Right lung (tissue), 2 donors: ENCODE measurements at regions not wholly inside any gene's neighbourhood (a gene's known extent, or its start where the extent isn't known, plus 50 kb on each side); places are given as distances from the start of the nearest gene placed in this dataset.
A peak's percentile ranks its signal among the peaks of the same experiment; 100 is the strongest.

Experiments
- DNase-seq, 2 donors: peaks; one replicate each; pipeline ENCODE4 v3.0.0-alpha.2; 2013

DNA sequence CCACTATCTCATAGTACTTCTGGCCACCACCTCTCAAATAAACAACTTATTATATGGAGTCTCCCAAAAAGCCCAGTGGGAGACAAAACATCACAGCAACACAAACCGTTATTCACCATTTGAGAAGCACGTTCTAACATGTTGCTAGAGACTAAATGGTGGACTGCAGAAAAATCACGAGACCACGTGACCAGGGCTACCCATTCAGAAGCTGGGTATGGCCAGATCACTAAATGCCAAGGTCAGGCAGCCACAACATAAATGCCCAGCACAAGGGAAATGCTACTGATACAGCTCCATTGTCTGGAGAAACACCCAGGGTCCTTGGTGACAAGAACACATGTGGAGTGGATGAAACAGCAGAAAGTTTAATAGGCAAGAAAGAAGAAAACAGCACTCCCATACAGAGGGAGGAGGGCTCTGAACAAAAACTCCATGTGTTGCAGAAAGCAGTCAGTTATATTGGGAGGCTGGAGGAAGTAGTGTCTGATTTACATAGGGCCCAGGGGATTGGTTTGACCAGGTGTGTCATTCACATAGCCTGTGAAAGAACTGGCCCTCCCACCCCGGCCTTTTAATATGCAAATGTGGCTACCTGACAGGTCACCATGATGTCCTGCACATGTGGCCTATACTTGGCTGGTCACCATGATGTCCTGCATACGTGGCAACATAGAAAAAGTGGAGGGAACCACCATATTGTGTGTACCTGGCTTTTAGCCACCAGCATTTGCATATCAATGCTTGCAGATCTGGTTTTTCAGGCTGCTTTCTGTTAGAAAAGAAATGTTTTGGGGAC lies 97.2 kb downstream of the TRIM36 start:
- peak; percentile 16 to 19 for DNase-seq

DNA sequence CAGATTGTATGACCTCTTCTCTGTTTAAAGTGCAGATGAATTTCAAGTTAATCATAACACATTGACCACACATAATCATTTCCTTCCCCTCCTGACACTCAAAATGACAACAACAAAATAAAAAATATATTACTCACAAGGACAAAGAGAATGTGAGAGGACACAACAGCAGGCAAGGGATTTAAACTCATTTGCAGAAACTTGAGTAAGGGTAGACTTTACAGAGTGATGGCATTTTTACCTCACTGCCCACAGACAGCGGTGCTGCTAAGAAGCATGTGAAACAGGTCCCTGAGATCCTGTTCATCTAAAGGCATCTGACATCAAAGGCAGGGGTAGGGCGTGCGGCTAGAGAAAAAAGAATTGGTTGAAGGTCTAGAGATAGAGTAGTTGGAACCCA lies 99.0 kb downstream of the TRIM36 start:
- DNase-seq = no peak

DNA sequence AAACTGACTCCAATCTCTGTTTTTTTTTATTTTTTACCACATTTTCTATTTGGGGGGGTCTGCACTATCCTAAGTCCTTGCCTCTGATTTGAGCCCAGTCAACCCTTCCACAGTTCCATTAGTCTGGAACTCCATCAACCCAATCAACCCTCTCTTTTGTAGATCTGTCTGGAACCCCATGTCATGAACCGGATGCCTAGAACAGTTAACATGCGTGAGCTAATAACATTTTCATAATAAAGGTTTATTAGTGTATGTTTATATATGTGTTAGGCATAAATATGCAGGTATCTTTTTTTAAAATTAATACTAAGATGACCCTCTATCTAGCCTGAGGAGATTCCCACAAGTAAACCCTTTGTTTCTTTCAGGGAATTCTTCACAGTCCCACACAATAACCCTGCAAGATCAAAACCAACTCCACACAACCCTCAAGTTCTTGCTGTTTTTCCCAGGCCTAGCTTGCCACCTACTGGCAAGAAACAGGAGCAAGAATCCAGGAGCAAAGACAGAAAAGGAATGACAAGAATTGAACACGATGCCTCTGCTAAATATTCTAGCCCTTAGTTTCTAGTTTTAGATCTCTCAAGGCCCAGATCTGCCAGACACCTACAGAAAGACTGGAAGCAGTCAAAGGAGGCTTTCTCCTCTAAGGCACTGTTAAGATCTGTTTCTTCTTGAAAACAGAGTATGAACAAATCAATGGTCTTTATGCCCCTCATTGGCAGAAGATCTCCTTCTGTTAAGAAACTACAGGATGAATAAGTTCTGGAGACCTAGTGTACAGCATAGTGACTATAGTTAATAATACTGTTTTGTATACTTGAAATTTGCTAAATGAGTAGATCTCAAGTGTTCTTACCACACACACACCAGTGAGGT lies 100.4 kb downstream of the TRIM36 start:
- DNase-seq = peak; percentile 23 to 38

DNA sequence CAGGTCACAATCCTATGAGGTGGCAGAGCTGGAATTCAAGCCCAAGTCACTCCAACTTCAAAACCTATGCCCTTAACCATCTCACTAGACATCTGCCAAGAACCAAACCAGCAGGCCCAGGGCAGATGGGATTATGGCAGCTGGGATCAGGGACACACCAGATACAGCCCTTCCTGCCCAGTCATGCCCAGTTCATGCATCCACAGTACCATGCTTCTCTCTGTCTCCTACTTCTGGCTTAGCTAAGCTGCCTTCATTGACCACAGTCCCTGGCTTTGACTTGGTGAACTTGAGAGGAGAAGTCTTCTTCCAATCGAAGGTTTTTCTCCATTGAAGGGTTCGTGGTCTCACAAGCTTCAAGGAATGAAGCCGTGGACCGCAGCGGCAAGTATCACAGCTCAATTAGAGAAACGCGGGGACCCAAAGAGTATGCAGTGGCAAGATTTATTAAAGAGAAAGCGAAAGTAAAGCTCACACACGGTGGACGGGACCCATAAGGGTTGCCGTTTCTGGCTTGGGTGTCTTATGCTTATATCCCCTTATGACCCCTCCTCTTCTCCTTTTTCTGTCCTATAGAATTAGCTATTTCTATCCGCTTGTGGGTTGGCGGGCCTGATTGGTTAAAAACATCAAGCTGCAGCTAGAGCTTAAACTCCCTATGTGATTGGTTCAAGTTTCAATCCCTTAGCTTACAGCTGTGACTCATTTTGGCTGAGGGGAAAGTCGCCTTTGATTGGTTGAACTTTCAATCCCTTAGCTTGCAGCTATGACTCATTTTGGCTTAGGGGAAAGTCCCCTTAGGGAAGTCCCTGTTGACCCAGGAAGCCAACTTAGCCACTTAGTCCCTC lies 101.2 kb downstream of the TRIM36 start:
- DNase-seq = no peak

DNA sequence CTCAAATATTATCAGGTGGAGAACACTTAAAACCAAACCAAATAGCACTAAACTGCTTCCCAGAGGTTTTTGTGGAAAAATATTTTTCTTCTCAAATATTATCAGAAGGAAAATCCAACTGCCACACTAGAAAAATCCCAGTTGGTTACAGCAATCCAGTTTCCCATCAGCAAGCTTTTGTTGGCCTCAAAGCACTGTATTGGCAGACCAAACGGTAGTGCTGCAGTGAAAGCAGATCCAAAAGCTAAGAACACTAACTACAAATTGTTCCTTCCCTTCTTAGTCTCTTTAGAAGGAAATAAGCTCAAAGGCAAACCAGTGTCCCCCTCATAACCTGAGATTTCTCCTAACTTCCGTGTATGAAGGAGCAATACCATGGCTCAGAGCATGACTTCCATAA lies 105.3 kb downstream of the TRIM36 start:
- DNase-seq = no peak

DNA sequence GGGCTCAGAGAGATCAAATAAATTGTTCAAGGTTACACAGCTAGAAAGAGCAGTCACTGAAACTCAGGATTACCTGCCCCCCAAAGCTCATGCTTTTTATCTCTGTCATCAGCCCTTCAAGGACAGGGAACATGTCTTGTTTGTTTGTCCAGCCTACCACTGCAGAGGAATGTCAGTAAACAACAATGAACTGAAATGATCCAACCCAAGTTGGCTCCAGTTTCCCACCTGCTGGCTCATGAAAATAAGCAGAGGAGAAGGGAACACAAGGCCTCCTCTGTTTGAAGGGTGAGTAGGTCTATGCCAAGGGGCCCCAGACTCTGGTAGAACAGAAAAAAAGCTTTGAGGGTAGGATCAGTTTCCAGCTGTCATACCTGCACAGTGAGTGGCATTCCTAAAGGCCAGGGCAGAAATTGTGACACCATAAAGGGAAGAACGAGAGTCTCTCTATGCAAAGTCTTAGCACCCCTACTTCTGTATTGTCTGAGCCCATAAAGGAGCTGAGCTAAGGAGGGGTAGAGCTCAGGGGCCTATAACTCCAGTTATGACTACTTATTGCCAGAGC lies 115.2 kb downstream of the TRIM36 start:
- DNase-seq = no peak

DNA sequence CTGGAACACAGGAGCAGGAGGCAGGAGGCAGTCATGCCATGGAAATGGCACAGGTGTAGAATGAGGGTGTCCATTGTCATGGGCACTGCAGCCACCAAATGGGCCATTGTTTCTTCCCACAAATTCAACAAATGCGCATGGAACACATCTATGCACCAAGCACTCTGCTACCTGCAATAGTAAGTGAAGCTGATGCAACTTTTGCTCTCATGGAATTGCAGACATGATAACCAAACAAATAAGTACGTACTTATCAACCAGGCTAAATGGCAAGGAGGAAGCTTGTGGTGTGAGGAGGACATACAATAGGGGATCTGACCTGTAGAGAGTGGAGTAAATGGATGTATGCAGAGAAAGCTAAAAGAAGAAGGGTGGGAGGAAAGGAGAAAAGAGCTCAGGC lies 116.8 kb downstream of the TRIM36 start:
- no peak for DNase-seq

DNA sequence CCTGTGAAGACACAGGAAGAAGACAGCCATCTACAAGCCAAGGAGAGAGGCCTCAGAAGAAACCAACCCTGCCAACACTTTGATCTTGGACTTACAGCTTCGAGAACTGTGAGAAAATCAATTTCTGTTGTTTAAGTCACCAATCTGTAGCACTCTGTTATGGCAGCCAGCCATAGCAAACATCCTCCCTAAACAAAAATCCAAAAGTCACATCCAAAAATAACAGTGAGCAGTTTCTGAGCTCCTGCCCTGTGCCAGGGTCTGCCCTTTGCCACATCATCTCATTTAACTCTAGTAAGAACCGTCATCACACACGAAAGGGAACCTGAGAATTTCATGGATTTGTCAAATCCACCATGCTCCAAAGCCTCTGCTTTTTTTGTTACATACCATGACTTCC lies 118.8 kb downstream of the TRIM36 start:
- no peak for DNase-seq

DNA sequence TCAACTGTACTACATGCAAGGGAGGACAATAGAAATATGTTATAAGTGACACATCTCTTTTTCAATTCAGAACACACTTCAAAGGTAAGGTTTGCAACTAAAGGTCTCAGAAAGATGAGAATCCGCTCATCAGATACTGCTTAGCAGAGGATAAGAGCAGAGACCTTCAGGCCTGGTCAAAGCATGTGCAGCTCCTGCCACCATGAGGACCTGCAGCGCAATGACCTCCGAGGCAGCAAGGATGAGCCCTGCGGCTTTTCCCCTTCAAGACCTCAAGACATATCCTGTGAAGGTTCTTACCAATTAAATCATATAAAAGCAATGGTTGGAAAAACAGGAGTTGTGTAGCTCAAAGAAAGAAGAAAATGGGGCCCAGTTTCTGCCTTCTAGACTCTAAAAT lies 135.8 kb downstream of the TRIM36 start:
- peak in 1 of 2 donors; percentile 16 for DNase-seq

DNA sequence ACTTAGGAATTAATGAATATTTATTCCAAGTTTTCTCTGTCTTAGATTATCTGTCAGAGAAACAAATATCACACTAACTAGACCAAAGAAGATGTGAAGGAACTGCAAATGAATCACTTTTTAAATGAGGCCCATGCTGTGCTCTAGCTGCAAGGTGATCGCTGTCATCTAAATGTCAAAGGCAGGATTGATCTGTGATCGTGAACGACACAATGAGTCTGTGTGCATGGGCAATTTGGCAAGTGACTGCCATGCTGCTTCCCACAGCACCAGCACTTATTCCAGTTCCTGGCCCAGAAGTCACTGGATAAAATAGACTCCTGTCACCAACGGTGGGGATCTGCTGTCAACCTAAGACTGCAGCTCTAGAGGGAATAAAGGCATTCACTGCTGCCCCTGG lies 141.2 kb downstream of the TRIM36 start:
- DNase-seq = no peak

DNA sequence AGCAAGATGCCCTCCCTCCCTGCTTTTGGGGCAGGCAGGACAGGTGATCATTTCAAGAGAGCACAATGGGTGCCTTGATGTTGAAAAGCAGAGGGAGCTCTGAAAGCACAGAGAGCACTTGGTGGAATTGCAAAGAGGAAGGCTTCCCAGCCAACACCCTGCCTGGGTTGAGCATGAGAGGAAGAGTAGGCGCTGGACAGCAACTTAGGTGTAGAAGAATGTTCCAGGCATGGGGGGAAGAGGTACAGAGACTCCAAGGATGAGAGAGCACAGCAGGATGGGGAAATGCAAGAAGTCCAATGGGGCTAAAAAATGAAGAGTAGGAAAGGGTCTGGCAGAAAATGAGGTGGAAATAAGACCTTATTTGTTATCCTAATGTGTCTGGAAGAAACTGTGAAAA lies 144.8 kb downstream of the TRIM36 start:
- DNase-seq = no peak

DNA sequence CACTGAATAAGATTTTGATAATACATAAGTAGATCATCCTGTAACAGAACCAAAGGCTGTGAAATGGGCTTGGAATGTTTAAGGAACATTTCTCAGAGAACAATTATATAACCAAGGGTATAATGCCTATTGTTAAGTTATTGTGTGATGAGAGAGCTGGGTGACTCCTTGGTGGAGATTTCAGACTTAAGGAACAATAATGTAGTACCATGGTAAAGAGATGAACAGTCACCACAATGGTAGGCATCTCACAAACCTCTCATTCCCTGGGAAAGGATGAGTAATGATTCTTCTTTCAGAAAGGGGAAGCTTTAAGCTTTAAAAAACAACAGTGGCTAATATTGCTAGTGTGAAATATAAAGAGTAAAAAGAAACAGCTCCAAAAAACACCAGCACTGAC lies 147.4 kb downstream of the TRIM36 start:
- no peak for DNase-seq

DNA sequence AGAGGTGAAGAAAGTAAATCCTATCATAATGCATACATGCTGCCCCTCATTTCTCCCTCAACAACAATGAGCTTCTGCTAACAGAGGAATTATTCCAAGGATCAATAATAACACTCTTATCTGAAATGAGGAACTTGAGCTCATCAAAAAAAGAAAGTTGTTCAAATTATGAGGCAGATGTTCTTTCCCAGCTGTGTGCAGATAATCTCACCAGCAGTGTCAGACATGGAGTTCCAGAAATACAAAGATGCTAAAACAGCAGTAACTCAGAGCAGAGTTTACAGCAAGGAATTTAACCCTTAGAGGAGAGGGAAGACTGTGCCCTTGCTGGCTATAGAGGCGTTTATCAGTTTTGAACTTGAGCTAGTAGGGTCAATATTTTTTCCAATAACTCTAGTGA lies 153.1 kb downstream of the TRIM36 start:
- DNase-seq = peak; percentile 10

DNA sequence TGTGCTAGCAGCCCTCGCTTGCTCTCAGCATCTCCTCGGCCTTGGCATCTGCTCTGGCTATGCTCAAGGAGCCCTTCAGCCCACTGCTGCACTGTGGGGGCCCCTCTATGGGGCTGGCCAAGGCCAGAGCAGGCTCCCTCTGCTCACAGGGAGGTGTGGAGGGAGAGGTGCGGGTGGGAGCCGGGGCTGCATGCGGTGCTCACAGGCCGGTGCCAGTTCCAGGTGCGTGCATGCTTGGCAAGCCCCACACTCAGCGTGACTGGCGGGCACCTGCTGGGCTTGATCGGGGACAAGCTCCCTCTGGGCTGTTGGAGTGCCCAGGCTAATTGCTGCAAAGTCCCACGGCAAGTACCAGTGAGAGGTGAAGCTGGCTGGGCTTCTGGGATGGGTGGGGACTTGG lies 170.5 kb downstream of the TRIM36 start:
- DNase-seq = no peak

DNA sequence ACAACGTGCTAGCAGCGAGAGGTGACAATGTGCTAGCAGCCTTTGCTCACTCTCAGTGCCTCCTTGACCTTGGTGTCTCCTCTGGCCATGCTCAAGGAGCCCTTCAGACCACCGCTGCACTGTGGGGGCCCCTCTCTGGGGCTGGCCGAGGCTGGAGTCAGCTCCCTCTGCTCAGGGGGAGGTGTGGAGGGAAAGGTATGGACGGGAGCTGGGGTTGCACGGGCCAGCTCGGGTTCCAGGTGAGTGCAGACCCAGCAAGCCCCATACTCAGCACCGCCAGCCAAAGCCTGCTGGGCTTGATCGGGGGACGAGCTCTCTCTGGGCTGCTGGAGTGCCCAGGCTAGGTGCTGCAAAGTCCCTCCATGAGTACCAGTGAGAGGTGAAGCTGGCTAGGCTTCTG lies 180.2 kb downstream of the TRIM36 start:
- DNase-seq = no peak

DNA sequence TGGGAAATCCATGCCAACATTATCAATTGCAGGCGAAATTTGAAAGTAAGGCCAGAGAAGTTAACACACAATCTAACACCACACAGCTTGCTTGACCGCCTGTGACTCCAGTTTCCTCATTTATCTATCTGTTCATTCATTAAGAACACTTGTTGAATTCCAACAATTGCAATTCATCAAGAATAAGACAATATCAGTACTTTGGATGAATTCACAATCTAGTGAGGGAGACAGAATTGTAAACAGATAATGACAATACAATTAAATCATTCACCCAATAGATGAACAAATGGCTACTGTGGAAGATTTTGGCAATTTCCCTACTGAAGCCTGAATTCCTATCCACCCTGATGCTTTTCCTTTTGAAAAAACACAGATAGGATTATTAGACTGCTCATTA lies 181.6 kb downstream of the TRIM36 start:
- DNase-seq = no peak

DNA sequence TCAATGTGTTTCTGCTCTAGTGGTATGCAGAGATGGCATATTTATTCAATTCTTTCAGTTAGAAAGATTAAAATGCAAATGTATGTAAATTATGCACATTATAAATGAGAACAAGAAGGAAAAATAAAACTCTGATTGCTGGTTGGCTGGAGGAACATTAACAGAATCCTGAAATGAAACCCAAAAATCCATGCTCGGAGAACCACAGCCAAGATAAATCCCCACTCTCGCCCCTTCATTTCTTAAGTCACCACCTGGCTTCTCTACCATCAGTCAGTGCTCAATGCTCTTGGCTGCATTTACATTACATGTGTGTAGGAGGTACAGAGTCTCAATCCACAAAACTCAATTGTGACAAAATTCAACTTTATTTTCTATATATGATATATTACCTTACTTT lies 184.9 kb downstream of the TRIM36 start:
- no peak for DNase-seq

DNA sequence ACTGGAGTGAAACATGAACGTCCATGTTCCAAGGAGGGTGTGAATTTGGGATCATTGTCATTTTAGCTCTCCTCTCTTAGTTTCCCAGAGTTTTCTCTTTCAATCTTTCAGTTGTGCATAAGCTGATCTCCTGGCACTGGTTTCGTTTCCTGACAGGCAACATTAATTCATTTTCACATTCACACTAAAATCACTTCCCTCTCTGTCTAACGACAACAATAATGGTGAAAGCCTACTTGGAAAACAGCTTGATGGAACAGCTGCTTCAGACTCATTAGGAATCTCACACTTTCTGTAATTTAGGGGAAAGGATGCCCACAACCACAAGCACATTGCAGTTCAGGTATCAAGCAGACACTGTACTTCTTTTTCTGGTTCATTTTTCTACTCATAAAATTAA lies 188.6 kb downstream of the TRIM36 start:
- no peak for DNase-seq

DNA sequence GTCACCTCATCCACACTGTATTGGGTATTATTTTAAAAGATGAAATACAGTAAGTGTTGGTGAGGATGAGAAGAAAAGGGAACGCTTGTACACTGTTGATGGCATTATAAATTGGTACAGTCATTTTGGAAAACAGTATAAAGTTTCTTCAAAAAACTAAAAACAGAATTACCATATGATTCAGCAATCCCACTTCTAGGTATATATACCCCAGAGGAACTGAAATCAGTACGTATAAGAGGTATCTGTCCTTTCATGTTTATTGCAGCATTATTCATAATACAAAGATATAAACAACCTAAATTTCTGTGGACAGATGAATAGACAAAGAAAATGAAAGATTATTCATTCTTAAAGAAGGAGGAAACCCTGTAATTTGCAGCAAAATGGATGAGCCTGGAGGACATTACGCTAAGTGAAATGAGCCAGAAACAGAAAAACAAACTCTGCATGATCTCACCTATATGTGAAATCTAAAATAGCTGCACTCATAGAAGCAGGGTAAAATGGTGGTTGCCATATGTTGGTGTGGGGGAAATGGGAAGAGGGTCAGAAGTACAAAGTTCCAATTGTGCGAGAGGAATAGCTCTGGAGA lies 191.6 kb downstream of the TRIM36 start:
- DNase-seq = no peak

DNA sequence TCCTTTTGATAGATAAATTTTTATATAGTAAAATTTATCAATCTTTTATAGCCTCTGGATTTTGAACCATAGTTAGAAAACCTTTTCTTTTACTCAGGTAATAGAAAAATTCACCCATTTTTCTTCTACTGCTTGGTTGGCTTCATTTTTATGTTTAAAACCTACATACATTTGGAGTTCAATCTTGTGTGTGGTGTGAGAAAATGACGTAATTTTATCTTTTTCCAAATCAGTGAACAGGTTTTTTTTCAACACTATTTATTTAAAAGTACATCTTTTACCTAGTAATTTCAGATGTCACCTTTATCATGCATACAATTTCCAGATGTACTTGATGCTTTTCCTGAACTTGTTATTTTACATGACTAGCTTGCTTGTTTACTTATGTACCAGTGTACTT lies 200.2 kb downstream of the TRIM36 start:
- no peak for DNase-seq

DNA sequence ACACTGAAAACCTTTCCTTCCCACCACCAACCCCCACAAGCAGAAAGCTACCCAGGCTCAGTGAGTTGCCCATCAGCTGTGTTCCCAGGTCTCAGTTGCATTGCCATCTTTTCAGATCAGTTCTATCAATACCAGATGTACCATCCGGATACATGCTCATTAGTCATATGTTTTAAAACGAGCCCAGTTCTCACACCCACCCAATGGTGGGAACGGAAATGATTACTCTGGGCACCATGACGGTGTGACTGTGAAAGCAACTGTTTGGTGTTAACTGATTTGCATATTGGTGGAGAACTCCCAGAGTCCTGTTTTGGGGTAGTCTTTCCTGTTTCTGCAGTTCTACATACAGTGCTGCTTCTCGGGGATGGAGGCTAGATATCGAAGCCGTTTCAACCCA lies 212.3 kb downstream of the TRIM36 start:
- DNase-seq = no peak

DNA sequence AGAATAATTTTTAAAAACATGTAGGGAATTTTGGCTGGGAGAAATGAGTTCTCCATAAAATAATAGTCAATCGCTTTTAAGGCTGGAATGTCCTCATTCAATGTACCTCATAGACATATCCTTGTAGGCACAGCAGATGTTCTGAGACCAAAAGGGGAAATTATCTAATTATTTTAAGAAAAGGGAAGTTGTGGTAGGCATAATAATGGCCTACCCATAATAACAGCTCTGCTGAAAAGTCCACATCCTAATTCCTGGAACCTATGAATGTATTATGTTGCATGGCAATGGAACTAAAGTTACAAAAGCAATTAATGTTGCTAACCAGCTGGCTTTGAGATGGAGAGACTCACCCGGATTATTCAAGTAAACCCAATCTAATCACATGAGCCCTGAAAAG lies 216.1 kb downstream of the TRIM36 start:
- no peak for DNase-seq
